Ovary (tissue), 7 donors: ENCODE measurements at regions not wholly inside any gene's neighbourhood (a gene's known extent, or its start where the extent isn't known, plus 50 kb on each side); places are given as distances from the start of the nearest gene placed in this dataset.
"Not testable (repeated sequence)": the region's sequence is repeated elsewhere in the genome, so short reads cannot be mapped to it uniquely, and the experiment has no call there.

Experiments used
- DNase-seq, 5 donors: peaks; one replicate each; pipeline ENCODE4 v3.0.0-alpha.2; 2019 to 2020
- H3K27ac ChIP-seq, 2 donors: fragments of 200-600 bp; one replicate each; pipeline versions ENCODE4 v1.5.1 to v1.8.0; 2019 to 2022
- H3K27me3 ChIP-seq: fragments of 200-600 bp; one replicate; pipeline ENCODE4 v1.8.0; 2022
- H3K36me3 ChIP-seq: fragments of 200-600 bp; sonication (generic); one replicate; pipeline ENCODE4 v1.5.1; 2019
- H3K4me1 ChIP-seq: one replicate; pipeline ENCODE4 v1.8.1; 2013; ENCODE audit warnings: mild to moderate bottlenecking, moderate library complexity; ENCODE audit not compliant: insufficient read depth
- H3K4me3 ChIP-seq: fragments of 200-600 bp; sonication (generic); one replicate; pipeline ENCODE4 v1.5.1; 2017
- H3K9me3 ChIP-seq, 2 donors: fragments of 200-600 bp in 1 of 2; sonication (generic) in 1 of 2; one replicate each; pipeline versions ENCODE4 v1.5.1 to v1.8.1; 2013 to 2019; ENCODE audit warnings: mild to moderate bottlenecking in 1 of 2, moderate library complexity in 1 of 2
- CTCF ChIP-seq, 3 donors: fragments of 450-650 bp in 2 of 3; fragments of 200-600 bp in 1 of 3; IDR thresholded peaks; one replicate each; pipeline versions ENCODE4 v1.5.1 to v1.8.0; 2016 to 2022; ENCODE audit warnings: antibody characterized with exemption in 3 of 3, mild to moderate bottlenecking in 1 of 3
- EP300 ChIP-seq: sonication (generic); formaldehyde crosslinking; IDR thresholded peaks from one replicate; pipeline ENCODE4 v1.6.1; 2017; ENCODE audit warnings: antibody characterized with exemption
- POLR2A ChIP-seq: fragments of 450-650 bp; IDR thresholded peaks from one replicate; pipeline ENCODE4 v1.6.1; 2017; ENCODE audit warnings: antibody characterized with exemption, mild to moderate bottlenecking, moderate library complexity
- WGBS, 3 donors: extraction: QIAGEN DNeasy Blood & Tissue Kit in 1 of 3; methylation state at CpG; one replicate each; pipeline versions ENCODE4 v1.1.5 to v1.1.7; 2013 to 2017; 5-methylcytosine and 5-hydroxymethylcytosine counted together
- intact Hi-C, 4 donors: fragments of 100-400 bp; cut with DNase I; formaldehyde crosslinking; loops; one replicate each; pipeline versions ENCODE4 v1.11.0 to v1.15.1; 2022 to 2023
- donor health status: DM: no; HTN: no; CAD: no; lungs with moderate emphysema.
- donor health status: DM: no; HTN: no; CAD: no.
- donor health status: Bipolar disorder and iron deficiency.
- donor health status: DM: no; HTN: no; CAD: no.
- donor health status: DM: yes; HTN: yes; CAD: no.

DNA sequence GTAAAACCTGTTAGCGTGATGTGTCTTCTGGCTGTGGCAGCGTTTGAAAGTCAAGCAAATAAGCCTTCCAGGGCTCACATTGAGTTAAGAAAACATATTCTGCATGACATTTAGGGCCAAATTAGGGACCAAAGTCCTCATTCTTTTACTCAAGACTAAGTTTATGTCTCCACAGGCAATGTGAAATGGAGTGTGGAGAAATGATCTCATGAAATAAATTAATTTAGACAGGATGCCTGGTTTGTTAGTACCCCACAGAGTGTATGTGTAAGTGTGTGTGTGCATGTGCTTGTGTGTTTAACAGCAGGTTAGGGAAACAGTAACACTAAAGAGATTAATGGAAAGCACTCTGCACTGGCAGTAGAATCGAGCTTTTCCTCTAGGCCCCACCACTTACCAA is 82.9 kb upstream of the SNX2 start:
- intact Hi-C loops, result loop anchor here in 1 of 4 donors (10.0 kb wide), 1 partner anchor 87 kb away; no protein-coding TSS in a partner anchor
- no peak overlapping the region for H3K4me3 ChIP-seq
- no peak for DNase-seq
- no peak overlapping the region for H3K27ac ChIP-seq
- no peaks in the 10 kb centered on the region for H3K27me3 ChIP-seq
- H3K4me1 ChIP-seq, result no peaks in the 10 kb centered on the region
- no peaks in the 10 kb centered on the region for H3K36me3 ChIP-seq
- TF ChIP-seq EP300 (no peak), POLR2A (no peak), CTCF (IDR thresholded peaks at IDR 0.05) (no peak)
- WGBS, 3 donors, result 90 to 92% (median 92%) methylated on average over 3 of the region's 3 CpGs
- no peaks in the 10 kb centered on the region for H3K9me3 ChIP-seq

GRCh38 chr5:122693963-122694362 is 80.9 kb upstream of the SNX2 start:
- Histone ChIP-seq H3K36me3 (no peaks in the 10 kb centered on the region), H3K27ac (no peak overlapping the region), H3K4me3 (no peak overlapping the region), H3K27me3 (no peaks in the 10 kb centered on the region), H3K9me3 (no peaks in the 10 kb centered on the region), H3K4me1 (no peaks in the 10 kb centered on the region)
- intact Hi-C loops, result loop anchor here in 1 of 4 donors (10.0 kb wide), 1 partner anchor 89 kb away; no protein-coding TSS in a partner anchor
- TF ChIP-seq EP300, result no peak
- no peak for TF ChIP-seq POLR2A
- no peak for TF ChIP-seq CTCF (IDR thresholded peaks at IDR 0.05)
- 76 to 97% (median 86%) methylated on average over 3 of the region's 3 CpGs for WGBS, 3 donors
- DNase-seq, result no peak

GRCh38 chr5:122694884-122695283 is 80.0 kb upstream of the SNX2 start:
- TF ChIP-seq CTCF (IDR thresholded peaks at IDR 0.05) (no peak), POLR2A (no peak), EP300 (no peak)
- H3K4me3 ChIP-seq, result no peak overlapping the region
- intact Hi-C loops, result loop anchor here in 1 of 4 donors (10.0 kb wide), 1 partner anchor 90 kb away; no protein-coding TSS in a partner anchor
- H3K4me1 ChIP-seq, result no peaks in the 10 kb centered on the region
- 86 to 92% (median 92%) methylated on average over 5 of the region's 5 CpGs for WGBS, 3 donors
- H3K9me3 ChIP-seq, result no peaks in the 10 kb centered on the region
- H3K27me3 ChIP-seq, result no peaks in the 10 kb centered on the region
- H3K36me3 ChIP-seq, result no peaks in the 10 kb centered on the region
- no peak for DNase-seq
- no peak overlapping the region for H3K27ac ChIP-seq

DNA sequence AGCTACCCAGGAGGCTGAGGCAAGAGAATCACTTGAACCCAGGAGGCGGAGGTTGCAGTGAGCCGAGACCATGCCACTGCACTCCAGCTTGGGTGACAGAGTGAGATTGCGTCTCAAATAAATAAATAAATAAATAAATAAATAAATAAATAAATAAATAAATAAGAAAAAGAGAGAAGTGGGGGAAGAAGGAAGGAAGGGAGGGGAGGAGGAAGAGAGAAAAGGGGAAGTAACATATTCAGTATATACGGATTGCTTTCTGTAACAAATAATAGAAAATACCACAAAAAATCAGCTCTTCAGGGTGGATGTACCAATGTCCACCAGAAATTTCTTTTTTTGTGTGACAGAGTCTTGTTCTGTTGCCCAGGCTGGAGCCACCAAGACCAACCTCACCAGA is 78.1 kb upstream of the SNX2 start:
- not testable (repeated sequence) for H3K4me1 ChIP-seq, DNase-seq, H3K9me3 ChIP-seq, H3K36me3 ChIP-seq, H3K27ac ChIP-seq, H3K27me3 ChIP-seq, H3K4me3 ChIP-seq
- 96 to 98% (median 96%) methylated on average over 4 of the region's 4 CpGs for WGBS, 3 donors
- intact Hi-C loops, result loop anchor here in 1 of 4 donors (10.0 kb wide), 1 partner anchor 92 kb away; no protein-coding TSS in a partner anchor

- Histone ChIP-seq H3K27ac (no peak overlapping the region), H3K4me3 (no peak overlapping the region), H3K27me3 (no peaks in the 10 kb centered on the region), H3K4me1 (no peaks in the 10 kb centered on the region), H3K36me3 (no peaks in the 10 kb centered on the region), H3K9me3 (no peaks in the 10 kb centered on the region)
- TF ChIP-seq EP300 (no peak), CTCF (IDR thresholded peaks at IDR 0.05) (no peak), POLR2A (no peak)
- 91 to 93% (median 91%) methylated on average over 2 of the region's 2 CpGs for WGBS, 3 donors
- DNase-seq, result no peak
- intact Hi-C loops, result loop anchor here in 1 of 4 donors (10.0 kb wide), 1 partner anchor 92 kb away; no protein-coding TSS in a partner anchor
Measured at GRCh38 chr5:122697191-122697590, 77.7 kb upstream of the SNX2 start.
